ENCODE measurements at regions not wholly inside any gene's neighbourhood (a gene's known extent, or its start where the extent isn't known, plus 50 kb on each side); places are given as distances from the start of the nearest gene placed in this dataset.
"Not testable (repeated sequence)": the region's sequence is repeated elsewhere in the genome, so short reads cannot be mapped to it uniquely, and the experiment has no call there.

DNA sequence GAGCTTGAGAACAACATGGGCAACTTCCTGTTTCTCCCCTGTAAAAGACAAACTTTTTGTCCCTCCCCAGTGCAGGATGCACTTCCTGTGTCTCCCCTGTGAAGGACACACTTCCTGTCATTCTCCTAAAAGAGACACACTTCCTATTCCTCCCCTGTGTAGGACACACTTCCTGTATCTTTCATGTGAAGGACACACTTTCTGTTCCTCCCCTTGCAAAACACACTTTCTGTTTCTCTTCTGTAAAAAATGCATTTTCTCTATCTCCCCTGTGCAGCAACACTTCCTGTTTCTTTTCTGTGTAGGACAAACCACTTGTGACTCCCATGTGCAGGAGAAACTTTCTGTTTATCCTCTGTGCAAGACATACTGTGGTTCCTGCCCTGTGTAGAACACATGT is 488.6 kb upstream of the USP9Y start:
- no peak for DNase-seq

DNA sequence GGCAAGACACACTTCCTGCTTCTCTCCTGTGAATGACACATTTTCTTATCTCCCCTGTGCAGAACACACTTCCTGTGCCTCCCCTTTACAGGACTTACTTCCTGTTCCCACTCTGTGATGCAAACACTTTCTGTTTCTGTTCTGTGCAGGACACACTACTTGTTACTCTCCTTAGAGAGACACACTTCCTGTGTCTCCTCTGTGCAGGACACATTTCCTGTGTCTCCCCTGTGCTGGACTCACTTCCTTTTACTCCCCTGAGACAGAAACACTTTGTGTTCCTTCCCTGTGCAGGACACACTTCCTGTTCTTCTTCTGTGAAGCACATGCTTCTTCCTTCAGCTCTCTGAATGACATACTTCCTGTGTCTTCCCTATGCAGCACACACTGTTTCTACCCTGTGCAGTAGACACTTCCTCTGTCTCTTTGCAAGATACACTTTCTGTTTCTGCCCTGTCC is 485.4 kb upstream of the USP9Y start:
- DNase-seq = no peak

GRCh38 chrY:12230921-12231320 is 470.1 kb upstream of the USP9Y start:
- DNase-seq = no peak

GRCh38 chrY:12236399-12236798 is 464.6 kb upstream of the USP9Y start:
- DNase-seq = no peak

DNA sequence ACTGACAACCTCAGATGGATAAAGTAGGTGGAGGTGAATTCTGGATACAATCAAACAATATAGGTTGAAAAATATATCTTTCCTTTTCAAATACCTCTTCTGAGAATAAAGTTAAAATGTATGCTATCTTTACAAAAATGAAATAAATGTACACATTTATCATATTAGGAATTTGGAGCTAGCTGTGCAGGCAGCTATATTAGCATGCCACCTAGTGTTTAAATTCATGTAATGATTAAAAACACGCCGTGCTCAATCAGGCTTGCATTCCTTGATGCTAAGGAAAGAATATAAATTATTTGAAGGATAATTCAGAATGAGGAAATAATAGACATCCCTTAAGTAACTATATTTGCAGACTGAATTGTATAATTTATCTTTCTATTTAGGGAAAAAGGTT is 460.7 kb upstream of the USP9Y start:
- not testable (repeated sequence) for DNase-seq

GRCh38 chrY:12244146-12244545 is 456.9 kb upstream of the USP9Y start:
- no peak for DNase-seq

GRCh38 chrY:12253756-12254155 is 447.3 kb upstream of the USP9Y start:
- DNase-seq = no peak

GRCh38 chrY:12271162-12271561 is 429.9 kb upstream of the USP9Y start:
- no peak for DNase-seq

DNA sequence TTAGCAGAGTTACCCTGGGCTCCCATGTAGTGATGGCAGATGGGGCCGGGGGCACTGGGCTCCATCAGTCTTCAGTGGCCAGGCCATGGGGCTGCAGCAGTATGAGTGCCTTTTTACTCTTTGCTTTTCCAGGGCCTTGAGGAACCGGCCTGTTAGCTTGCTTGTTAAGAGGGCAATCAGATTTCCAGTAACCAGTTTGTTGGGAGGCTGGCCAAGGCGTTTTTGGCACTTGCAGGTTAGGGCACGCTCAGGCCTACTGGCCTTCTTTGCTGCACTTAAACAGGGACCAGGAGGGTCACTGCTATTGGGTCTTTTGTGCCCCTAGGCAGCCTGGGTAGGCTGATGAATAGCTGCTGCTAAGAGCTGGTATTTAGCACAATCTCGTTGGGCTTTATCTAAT is 415.4 kb upstream of the USP9Y start:
- no peak for DNase-seq

- DNase-seq = no peak
These were observed 412.1 kb upstream of the USP9Y start for GRCh38 chrY:12288919-12289318.

GRCh38 chrY:12289415-12289814 is 411.6 kb upstream of the USP9Y start:
- no peak for DNase-seq

DNA sequence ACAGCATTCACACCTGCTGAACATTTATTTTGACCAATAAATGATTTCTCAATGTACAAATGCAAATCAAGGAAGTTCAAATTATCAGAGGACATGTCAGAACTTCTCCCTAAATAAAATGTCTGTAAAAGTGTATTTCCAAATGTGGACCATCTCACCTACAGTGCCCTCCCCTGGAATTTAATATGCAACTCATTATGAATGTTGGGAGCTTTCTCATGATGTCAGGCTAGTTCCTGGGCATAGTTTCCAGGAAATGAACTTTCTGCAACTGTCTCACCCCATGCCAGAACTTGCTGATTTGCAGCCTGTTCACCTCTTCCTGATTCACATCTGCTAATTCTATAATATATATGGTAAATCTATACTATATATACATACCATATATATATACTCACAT is 408.5 kb upstream of the USP9Y start:
- no peak for DNase-seq

DNA sequence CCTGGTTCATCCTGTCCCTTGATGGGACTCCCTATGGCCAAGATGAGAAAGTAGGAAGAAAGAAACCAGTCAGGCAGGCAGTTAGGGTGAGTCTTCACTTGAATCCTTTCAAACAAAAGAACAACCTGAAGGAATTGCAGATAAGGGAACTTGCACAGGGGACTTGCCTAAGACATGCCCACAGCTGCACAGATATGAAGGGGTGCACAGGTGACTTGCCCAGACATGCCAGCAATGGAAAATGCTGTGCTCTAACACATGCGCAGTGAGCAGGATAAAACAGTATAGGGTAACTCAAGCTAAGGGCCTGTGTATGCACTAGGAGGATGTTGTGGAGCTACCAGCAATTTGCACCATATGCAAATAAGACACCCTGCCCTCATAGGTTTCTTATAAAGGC is 404.6 kb upstream of the USP9Y start:
- DNase-seq = no peak

- not testable (repeated sequence) for DNase-seq
These were observed 401.2 kb upstream of the USP9Y start for GRCh38 chrY:12299796-12300195.

- no peak for DNase-seq
These were observed 397.6 kb upstream of the USP9Y start for GRCh38 chrY:12303464-12303863.

DNA sequence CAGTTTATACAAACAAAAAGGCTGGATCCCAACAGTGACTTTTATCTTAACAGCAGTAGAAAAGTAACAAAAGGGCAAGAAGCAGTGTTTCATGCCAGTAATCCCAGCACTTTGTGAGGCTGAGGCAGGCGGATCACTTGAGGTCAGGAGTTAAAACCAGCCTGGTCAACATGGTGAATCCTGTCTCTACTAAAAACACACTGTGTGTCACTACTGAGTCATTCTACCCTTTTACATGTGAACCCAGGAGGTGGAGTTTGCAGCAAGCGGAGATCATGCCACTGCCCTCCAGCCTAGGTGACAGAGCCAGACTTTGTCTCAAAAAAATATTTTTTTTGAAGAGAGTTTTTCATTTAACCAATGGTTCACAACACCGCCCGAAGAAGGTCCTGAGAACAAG is 395.6 kb upstream of the USP9Y start:
- no peak for DNase-seq

GRCh38 chrY:12309212-12309611 is 391.8 kb upstream of the USP9Y start:
- DNase-seq = no peak

- DNase-seq = no peak
These were observed 390.2 kb upstream of the USP9Y start for GRCh38 chrY:12310832-12311231.

- DNase-seq = no peak
These were observed 373.3 kb upstream of the USP9Y start for GRCh38 chrY:12327751-12328150.

GRCh38 chrY:12331917-12332316 is 369.1 kb upstream of the USP9Y start:
- DNase-seq = not testable (repeated sequence)

DNA sequence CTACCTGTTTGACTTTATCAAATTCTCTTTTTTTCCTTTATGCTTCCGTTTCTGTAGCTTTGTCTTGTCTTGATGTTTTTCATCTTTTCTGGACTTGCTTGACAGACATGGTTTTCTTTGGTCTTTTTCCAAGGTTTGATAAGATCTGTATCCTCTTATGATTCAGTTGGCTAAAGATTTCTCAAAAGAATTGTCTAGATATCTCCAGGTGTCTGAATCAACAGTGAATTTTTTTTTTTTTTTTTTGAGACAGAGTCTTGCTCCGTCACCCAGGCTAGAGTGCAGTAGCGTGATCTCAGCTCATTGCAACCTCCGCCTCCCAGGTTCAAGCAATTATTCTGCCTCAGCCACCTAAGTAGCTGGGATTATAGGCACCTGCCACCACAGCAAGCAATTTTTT is 357.8 kb upstream of the USP9Y start:
- DNase-seq = no peak

DNA sequence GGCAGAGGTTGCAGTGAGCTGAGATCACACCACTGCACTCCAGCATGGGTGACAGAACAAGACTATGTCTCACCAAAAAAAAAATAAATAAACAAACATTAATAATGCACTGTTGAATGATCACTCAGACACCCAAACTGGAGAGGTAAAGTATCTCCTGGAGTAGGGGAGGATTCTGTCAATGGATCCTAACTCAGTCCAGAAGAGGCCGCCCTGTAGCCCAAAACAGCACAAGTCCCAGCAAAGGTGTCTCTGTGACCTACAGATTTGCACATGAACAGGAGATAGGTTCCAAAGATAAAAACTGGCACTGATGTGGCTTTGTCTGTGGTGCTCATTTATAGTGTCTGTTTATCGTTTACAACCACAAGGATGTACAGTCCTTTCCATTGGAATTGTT is 352.9 kb upstream of the USP9Y start:
- DNase-seq = no peak

DNA sequence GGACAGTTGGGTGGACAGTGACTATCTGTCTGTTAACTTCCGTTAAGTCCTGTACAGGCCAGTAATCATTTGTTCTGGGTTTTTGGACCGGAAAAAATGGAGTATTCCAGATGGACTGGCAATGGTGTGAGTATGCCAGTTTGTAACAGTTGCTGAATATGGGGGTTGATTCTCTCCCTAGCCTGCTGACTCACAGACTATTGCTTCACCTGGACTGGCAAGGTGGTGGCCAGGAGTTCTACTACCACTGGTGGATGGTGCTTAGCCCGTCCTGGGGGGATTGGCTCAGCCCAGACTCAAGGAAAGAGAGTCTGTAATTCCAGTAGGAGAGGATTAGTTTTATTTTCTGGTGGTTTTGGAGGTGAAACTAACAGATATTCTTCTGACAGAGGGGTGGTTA is 343.8 kb upstream of the USP9Y start:
- DNase-seq = no peak

- DNase-seq = no peak
These were observed 343.4 kb upstream of the USP9Y start for GRCh38 chrY:12357655-12358054.

DNA sequence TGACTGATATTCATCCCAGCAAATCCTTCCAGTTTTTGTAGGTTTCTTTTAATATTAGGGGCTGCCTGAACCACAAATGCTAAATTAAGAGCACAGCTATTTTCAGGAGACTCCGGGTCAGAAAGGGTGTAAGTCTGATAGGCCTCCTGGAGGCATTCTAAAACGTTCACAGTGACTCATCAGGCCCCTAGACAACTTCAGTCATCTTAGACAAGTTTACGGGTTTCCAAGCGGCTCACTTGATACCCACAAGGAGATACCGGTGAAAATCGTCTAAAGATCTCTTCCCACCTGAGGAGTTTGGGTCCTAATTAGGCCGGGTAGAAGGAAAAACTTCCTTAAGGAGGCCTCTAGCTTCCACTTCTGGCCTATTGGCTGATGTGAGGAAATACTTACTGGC is 342.7 kb upstream of the USP9Y start:
- DNase-seq = no peak

DNA sequence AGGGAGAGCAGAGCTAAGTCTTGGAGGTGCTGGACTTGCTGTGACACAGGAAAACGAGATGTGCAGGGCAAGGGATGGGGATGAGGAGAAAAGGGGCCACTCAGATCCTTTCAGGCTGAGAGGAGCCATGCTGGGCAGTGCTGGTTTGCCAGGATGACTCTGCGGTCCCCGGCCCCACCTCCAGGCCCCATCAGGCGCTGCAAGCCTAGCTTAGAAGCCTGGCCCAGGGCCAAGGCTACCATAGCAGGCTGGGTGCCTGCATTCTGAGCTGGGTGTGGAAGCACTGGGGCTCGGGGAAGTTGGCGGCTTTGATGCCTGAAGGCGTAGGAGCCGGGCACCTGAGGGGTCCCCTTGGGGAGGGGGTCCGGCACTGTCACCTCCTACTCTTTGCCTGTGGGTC is 341.2 kb upstream of the USP9Y start:
- no peak for DNase-seq

Data from KG1 (cell line).